PC-9 (cell line): ENCODE measurements at regions not wholly inside any gene's neighbourhood (a gene's known extent, or its start where the extent isn't known, plus 50 kb on each side); places are given as distances from the start of the nearest gene placed in this dataset.

Experiments used
- BruUV-seq: library from RNA; stranded (reverse); fragments of 400-500 nt; replicated peaks from 2 replicates; lab custom pipeline; 2021; lab: Mats Ljungman, UMichigan
- CTCF ChIA-PET: fragments of 300-600 bp; sonication (Branson Sonifier 250); formaldehyde crosslinking; loops from one replicate; lab custom pipeline; 2022; ENCODE audit warnings: antibody characterized with exemption; lab: Charles Lee
- POLR2A ChIA-PET: fragments of 300-600 bp; sonication (Branson Sonifier 250); formaldehyde crosslinking; loops from one replicate; lab custom pipeline; 2022; ENCODE audit warnings: antibody characterized with exemption; ENCODE audit not compliant: unreplicated experiment; lab: Charles Lee
- DNase-seq, 2 experiments: peaks; one replicate each; pipeline versions ENCODE4 v3.0.0 to v3.0.0-alpha.2; 2015 to 2022; ENCODE audit warnings: mixed read lengths in 1 of 2
- H2AFZ ChIP-seq: fragments of 200-600 bp; sonication (generic); 2 replicates; pipeline ENCODE4 v1.8.1; 2017; ENCODE audit warnings: antibody characterized with exemption
- H3F3A ChIP-seq: fragments of 200-600 bp; sonication (generic); 2 replicates; pipeline ENCODE4 v1.8.1; 2017; ENCODE audit warnings: antibody characterized with exemption, mild to moderate bottlenecking, low read depth; ENCODE audit not compliant: insufficient read depth
- H3K27ac ChIP-seq: fragments of 200-600 bp; sonication (generic); 2 replicates; pipeline ENCODE4 v1.6.1; 2016; ENCODE audit warnings: mixed run types
- H3K27me3 ChIP-seq: fragments of 200-600 bp; sonication (generic); 2 replicates; pipeline ENCODE4 v1.6.1; 2016; ENCODE audit warnings: low read depth, mixed run types; ENCODE audit not compliant: insufficient read depth
- H3K36me3 ChIP-seq: fragments of 200-600 bp; sonication (generic); 2 replicates; pipeline ENCODE4 v1.6.1; 2016; ENCODE audit warnings: low read depth, mixed run types
- H3K4me1 ChIP-seq: fragments of 200-600 bp; sonication (generic); replicated peaks from 2 replicates; pipeline ENCODE4 v1.6.1; 2016; ENCODE audit warnings: mixed run types; ENCODE audit not compliant: insufficient read depth
- H3K4me2 ChIP-seq: fragments of 200-600 bp; sonication (generic); 2 replicates; pipeline ENCODE4 v1.6.1; 2017; ENCODE audit warnings: mixed run types
- H3K4me3 ChIP-seq: fragments of 200-600 bp; sonication (generic); 2 replicates; pipeline ENCODE4 v1.6.1; 2016; ENCODE audit warnings: mixed run types
- H3K79me2 ChIP-seq: fragments of 200-600 bp; sonication (generic); 2 replicates; pipeline ENCODE4 v1.6.1; 2017; ENCODE audit warnings: low read depth, mixed run types
- H3K9me2 ChIP-seq: fragments of 200-600 bp; sonication (generic); 2 replicates; pipeline ENCODE4 v1.8.1; 2017; ENCODE audit warnings: mild to moderate bottlenecking; ENCODE audit not compliant: insufficient read depth
- H3K9me3 ChIP-seq: fragments of 200-600 bp; sonication (generic); 2 replicates; pipeline ENCODE4 v1.8.1; 2016; ENCODE audit warnings: low read depth; ENCODE audit not compliant: insufficient read depth
- H4K20me1 ChIP-seq: fragments of 200-600 bp; sonication (generic); 2 replicates; pipeline ENCODE4 v1.8.1; 2017; ENCODE audit not compliant: insufficient read depth
- EZH2 ChIP-seq: fragments of 200-600 bp; sonication (generic); IDR thresholded peaks from 2 replicates; pipeline ENCODE4 v1.8.0; 2017; ENCODE audit warnings: antibody characterized with exemption, low read depth
- intact Hi-C: fragments of 100-400 bp; cut with micrococcal nuclease; formaldehyde crosslinking; loops from one replicate; pipeline ENCODE4 v1.10.0; 2022; ENCODE audit not compliant: unreplicated experiment
- TF ChIP-seq, protein P1 (sequence below): fragments of 200-600 bp; sonication (generic); conservative IDR thresholded peaks from 2 replicates; pipeline ENCODE4 v1.6.1; 2017; ENCODE audit warnings: mixed run types, antibody characterized with exemption, mild to moderate bottlenecking, moderate library complexity

DNA sequence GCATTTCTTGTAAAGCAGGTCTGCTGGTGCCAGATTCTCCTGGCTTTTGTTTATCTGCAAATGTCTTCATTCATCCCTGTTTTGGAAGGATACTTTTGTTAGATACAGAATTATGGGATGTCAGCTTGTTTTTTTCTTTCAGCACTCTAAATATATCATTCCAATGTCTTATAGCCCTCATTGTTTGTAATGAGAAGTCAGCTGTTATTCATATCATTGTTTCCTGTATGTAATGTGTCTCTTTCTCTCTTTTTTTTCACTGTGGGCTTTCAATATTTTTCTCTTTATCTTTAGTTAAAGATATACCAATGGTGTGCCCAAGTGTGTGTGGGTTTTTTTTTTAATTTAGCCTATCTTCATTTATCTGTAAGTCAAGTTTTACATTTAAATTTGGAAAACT, 65.6 kb upstream of the DCP1A start:
- DNase-seq: no peak
- POLR2A ChIA-PET: no interaction called here

DNA sequence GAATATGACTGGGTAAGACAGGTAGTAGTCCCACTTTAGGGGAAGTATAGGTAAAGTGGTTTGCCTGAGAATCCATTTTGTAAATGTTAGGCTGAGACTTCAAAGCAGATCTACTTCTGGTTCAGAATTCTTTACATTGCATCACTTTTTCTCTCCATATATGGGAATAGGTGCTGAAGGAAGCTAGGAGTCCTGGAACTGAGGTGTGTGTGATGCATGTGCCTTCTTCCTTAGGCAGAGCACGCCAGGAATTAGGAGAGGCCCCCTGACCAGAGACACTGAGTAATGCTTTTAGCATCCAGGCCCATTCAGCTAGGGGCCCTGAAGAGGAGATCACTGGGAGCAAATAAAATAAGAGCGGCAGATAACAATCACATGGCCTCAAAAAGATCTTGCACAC, 69.2 kb upstream of the DCP1A start:
- H3K36me3 ChIP-seq: no peaks in the 10 kb centered on the region
- no peaks in the 10 kb centered on the region for H3K4me1 ChIP-seq
- intact Hi-C loops: no loop called here
- POLR2A ChIA-PET: no interaction called here
- H4K20me1 ChIP-seq: no peaks in the 10 kb centered on the region
- H3K79me2 ChIP-seq: no peaks in the 10 kb centered on the region
- DNase-seq: no peak
- TF ChIP-seq, protein P1, sequence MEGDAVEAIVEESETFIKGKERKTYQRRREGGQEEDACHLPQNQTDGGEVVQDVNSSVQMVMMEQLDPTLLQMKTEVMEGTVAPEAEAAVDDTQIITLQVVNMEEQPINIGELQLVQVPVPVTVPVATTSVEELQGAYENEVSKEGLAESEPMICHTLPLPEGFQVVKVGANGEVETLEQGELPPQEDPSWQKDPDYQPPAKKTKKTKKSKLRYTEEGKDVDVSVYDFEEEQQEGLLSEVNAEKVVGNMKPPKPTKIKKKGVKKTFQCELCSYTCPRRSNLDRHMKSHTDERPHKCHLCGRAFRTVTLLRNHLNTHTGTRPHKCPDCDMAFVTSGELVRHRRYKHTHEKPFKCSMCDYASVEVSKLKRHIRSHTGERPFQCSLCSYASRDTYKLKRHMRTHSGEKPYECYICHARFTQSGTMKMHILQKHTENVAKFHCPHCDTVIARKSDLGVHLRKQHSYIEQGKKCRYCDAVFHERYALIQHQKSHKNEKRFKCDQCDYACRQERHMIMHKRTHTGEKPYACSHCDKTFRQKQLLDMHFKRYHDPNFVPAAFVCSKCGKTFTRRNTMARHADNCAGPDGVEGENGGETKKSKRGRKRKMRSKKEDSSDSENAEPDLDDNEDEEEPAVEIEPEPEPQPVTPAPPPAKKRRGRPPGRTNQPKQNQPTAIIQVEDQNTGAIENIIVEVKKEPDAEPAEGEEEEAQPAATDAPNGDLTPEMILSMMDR: no peak
- no peak for TF ChIP-seq EZH2
- CTCF ChIA-PET: no interaction called here
- no peaks in the 10 kb centered on the region for H3F3A ChIP-seq
- no peak overlapping the region for H3K27ac ChIP-seq
- H3K9me2 ChIP-seq: no peaks in the 10 kb centered on the region
- no peak overlapping the region for H3K4me2 ChIP-seq
- no peak overlapping the region for H3K4me3 ChIP-seq
- BruUV-seq: no TSS peak
- H2AFZ ChIP-seq: no peak overlapping the region
- H3K9me3 ChIP-seq: peaks cover 10% of the 10 kb centered on the region; the same call in 1 of the 2 replicates
- peaks cover 8% of the 10 kb centered on the region; the same call in 1 of the 2 replicates for H3K27me3 ChIP-seq

More for the DNA sequence above, 65.6 kb upstream of the DCP1A start:
- Histone ChIP-seq H3F3A (no peaks in the 10 kb centered on the region), H3K9me2 (no peaks in the 10 kb centered on the region), H2AFZ (no peak overlapping the region), H3K4me3 (no peak overlapping the region), H3K4me2 (no peak overlapping the region), H3K27ac (no peak overlapping the region), H3K9me3 (peaks cover 10% of the 10 kb centered on the region; the same call in 1 of the 2 replicates), H3K4me1 (no peaks in the 10 kb centered on the region), H3K79me2 (no peaks in the 10 kb centered on the region), H3K27me3 (peaks cover 31% of the 10 kb centered on the region), H3K36me3 (no peaks in the 10 kb centered on the region), H4K20me1 (no peaks in the 10 kb centered on the region)
- intact Hi-C loops: no loop called here
- no TSS peak for BruUV-seq
- no peak for TF ChIP-seq EZH2
- TF ChIP-seq, protein P1: no peak
- CTCF ChIA-PET: no interaction called here

DNA sequence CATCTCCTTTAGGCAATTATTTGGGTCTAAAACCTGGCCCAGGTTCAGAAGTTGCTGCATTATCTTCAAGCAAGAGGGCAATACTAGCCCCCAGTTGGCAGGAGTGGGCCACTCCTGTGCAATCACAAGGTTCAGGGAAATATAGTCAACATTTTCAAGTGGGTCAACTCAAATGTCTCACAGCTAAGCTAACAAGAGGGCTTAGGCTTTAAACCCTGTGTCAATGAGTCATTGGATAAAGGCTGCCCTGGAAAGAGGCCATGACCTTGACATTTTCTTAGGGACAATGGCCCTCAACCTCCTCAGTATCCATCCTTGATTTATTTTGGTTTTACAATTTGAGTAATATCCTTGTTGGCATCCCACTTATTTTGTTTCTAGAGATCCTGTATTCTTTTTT, 73.5 kb upstream of the DCP1A start:
- Histone ChIP-seq H3K4me2 (no peak overlapping the region), H3K9me2 (no peaks in the 10 kb centered on the region), H4K20me1 (no peaks in the 10 kb centered on the region), H3K36me3 (no peaks in the 10 kb centered on the region), H2AFZ (no peak overlapping the region), H3K27ac (no peak overlapping the region), H3K4me1 (no peaks in the 10 kb centered on the region), H3F3A (no peaks in the 10 kb centered on the region), H3K27me3 (peaks cover 33% of the 10 kb centered on the region), H3K4me3 (no peak overlapping the region), H3K79me2 (no peaks in the 10 kb centered on the region), H3K9me3 (no peaks in the 10 kb centered on the region)
- ChIA-PET POLR2A (no interaction called here), CTCF (no interaction called here)
- BruUV-seq: no TSS peak
- DNase-seq: no peak
- TF ChIP-seq, protein P1: no peak
- TF ChIP-seq EZH2: no peak
- intact Hi-C loops: no loop called here
